ENCODE measurements at regions not wholly inside any gene's neighbourhood (a gene's known extent, or its start where the extent isn't known, plus 50 kb on each side); places are given as distances from the start of the nearest gene placed in this dataset.
"Not testable (repeated sequence)": the region's sequence is repeated elsewhere in the genome, so short reads cannot be mapped to it uniquely, and the experiment has no call there.

DNA sequence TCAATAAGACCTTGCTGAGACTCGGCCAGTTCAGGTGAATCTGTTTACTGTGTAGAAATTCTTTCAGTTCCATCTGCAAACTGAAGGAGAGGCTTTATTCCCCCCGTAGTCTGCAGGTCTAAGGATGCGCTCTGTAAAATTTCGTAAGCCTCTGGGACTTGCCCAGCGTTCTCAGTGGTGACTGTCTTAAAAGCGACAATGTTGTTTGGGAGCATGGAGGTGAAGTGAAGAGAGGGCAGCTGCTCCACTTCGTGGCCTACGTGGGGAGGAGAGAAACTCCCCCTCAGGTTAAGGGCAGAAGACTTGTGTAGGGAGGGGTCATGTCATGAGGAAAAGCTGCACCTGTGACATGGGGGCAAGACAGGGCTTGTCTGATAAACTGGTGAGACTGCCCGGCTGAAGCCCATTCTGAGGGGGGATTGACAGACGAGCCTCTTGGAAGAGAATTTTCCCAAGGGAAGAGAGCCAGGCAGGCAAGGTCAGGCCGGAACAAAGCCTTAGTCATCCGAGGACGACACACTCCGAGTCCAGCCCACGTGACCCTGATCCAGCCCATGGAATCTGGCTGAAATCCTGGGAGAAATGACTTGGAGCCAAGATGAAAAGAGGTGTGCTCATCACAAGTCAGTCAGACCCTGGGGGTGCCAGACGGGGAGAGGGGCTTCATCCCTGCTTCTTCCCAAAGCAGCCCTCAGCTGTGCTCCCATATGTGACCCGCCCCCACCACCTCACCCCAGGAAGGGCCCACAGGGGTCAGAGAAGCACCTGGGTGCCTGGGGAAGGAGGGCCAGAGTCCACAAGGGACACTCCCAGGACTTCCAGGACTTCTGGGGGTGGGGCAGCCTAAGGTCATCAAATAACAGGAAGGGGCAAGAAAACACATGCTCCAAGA is 88.5 kb upstream of the SH3BP4 start:
- no peak for DNase-seq (ENCODE audit: low spot score)

DNA sequence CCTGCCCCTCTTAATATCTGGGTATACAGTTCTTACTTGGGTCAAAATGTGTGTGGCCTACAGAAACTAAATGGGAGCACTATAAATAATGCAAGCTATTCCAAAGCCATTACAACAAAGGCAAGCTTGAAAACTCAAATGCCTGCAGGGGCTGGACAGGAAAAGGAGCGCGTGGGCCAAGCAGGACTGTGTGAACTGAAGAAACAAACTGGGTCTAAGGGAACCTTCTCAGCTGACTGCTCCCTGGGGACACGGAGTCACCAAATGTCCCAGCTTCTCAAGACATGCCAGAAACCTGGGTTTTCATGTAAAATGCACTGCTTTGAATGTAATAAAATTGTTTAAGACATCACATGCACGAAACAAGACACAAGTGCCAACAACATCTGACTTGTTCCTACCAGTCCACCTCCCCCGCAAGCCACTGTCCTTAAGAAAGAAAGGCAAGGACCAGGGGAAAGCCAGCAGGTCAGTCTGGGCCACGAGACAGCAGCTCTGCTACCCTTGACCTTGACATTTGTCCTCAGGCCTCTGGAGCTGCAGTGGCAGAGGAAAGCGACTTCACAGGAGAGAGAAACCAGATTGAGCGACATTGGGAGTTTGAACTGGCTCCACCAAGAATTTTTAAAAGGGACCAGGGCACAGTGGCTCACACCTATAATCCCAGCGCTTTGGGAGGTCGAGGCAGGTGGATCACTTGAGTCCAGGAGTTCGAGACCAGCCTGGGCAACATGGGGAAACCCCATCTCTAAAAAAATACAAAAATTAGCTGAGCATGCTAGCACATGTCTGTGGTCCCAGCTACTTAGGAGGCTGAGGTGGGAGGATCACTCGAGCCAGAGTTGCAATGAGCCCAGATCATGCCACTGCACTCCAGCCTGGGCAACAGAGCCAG is 89.7 kb upstream of the SH3BP4 start:
- no peak for DNase-seq (ENCODE audit: low spot score)

DNA sequence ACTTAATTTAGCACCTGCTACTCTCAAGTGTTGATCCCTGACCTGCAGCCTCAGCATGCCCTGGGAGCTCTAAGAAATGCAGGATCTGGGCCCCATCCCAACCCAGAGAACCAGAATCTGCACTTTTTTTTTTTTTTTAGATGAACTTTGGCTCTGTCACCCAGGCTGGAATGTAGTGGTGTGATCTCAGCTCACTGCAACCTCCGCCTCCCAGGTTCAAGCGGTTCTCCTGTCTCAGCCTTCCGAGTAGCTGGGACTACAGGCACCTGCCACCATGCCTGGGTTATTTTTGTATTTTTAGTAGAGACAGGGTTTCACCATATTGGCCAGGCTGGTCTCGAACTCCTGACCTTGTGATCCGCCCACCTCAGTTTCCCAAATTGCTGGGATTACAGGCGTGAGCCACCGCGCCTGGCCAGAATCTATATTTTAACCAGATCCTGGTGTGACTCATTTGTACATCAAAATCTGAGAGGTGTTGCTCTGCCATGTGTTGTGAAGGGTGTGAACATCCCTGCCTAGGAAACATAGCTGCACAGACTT is 92.4 kb upstream of the SH3BP4 start:
- not testable (repeated sequence) for DNase-seq (ENCODE audit: low spot score)

DNA sequence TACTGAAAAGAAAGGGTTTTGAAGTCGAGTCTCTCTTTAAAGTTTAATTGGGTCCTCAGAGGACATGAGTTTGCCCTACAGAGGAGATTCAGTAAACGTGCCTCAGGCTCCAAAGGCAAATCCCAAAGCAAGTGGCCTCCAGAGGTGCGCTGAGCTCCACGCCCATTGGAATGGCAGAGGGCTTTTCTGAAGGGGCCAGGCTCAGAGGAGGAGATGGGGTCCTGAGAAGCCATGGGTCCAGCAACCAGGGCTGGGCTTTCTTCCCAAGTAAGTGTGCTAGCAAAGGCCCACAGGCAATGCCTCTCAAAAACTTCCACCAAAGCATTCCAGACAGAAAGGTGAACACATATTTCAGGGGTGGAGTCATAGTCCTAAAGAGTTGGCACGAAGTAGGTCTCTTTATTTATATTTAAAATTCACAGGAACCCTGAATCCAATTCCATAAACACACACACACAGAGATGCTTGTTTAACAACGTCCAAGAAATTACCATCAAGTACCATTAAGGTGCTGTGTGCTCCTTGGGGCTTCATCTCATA is 93.0 kb upstream of the SH3BP4 start:
- DNase-seq (ENCODE audit: low spot score), result no peak

DNA sequence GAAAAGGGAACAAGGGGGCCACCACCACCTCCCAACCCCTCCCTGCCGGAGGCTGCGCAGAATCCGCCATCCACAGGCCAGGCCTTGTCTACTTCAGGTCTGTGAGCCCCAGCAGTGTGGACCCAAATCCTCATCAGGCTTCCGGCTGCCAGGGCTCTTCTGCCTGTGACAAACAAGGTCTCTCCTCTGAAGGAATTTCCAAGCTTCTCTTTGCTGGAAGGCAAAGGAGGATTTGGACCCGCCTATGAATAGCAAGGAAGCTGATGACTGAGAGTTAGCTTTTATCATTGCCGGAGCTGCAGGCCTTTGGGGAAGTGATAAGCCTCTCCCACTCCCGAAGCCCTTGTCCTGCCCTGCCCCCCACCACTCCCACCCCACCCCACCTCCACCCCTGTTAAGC is 93.7 kb upstream of the SH3BP4 start:
- no peak for DNase-seq (ENCODE audit: low spot score)

DNA sequence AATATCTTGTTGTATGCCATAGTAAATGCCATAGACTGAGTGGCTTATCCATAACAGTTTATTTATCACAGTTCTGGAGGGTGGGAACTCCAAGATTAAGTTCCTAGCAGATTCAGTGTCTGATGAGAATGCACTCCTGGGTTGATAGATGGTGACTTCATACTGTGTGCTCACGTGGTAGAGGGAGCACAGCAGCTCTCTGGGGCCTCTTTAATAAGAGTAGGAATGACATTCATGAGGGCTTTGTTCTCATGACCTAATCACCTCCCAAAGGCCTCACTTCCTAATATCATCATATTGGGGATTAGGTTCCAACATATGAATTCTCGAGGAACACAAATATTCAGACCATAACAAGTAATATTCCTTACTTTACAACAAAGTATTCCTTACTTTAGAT is 98.1 kb upstream of the SH3BP4 start:
- DNase-seq (ENCODE audit: low spot score), result no peak

DNA sequence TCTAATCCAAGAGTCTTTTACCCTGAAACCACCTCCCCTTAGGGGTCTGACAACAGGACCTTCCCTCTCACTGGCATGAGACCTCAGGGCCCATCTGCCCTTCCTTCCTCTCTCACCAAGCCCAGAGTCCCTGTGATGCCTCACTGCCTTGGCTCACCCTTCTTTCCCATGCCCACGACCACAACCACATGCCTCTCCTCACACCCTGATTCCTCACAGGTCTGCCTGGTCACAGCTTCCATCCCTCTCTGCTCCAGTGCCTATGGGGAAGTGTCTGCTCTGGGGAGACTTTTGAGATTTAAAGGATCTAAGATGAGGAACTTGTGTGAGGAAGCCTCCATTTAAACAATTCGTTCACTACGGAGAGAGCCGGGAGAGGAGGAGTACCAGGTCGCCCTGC is 98.9 kb upstream of the SH3BP4 start:
- DNase-seq (ENCODE audit: low spot score), result no peak

DNA sequence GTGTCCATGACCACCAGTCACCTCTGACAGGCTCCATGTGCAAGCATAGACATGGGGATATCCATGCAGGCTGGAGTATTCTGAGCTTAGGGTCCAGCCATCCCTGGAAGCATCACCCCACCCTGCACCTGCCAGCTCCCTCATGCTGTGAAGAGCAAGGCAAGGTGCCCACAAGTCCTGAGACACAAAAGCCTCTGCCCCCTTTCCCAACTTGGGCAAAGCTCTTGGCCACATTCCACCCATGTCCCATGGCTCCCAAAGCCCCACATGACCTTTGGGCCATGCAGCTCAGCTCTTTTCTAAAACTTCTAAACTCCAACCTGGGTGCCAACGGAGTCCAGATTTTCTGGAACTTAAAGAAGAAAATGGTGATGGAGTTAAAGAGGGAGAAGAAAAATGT is 99.8 kb upstream of the SH3BP4 start:
- no peak for DNase-seq (ENCODE audit: low spot score)

DNA sequence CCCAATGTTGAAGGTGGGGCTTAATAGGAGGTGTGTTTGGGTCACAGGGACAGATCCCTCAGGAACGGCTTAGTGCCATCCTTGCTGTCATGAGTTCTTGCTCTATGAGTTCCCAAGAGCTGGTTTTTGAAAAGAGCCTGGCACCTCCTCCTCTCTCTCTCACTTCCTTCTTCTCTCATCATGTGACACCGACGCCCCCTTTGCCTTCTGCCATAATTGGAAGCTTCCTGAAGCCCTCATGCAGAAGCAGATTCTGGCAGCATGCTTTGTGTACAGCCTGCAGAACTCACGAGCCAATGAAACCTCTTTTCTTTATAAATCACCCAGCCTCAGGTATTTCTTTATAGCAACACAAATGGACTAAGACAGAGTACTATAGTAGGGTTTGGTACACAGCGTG is 100.4 kb upstream of the SH3BP4 start:
- no peak for DNase-seq (ENCODE audit: low spot score)

DNA sequence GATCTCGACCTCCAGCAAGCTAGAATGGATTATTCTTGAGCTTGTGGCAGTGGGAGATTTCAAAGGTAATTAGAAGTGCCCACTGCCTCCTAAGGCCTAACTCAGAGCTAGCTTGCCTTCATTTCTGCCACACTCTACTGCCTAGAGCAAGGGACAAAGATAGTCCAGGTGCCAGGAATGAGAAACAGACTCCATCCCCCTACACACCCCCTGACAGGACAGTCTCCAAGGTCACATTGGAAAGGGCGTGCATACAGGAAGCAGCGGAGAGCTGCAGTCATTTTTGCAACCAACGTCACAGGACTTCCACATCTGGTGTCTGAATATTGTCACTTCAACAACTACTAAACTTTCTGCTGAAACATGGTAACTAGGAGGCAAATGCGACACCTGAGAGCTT is 101.0 kb upstream of the SH3BP4 start:
- DNase-seq (ENCODE audit: low spot score), result no peak

DNA sequence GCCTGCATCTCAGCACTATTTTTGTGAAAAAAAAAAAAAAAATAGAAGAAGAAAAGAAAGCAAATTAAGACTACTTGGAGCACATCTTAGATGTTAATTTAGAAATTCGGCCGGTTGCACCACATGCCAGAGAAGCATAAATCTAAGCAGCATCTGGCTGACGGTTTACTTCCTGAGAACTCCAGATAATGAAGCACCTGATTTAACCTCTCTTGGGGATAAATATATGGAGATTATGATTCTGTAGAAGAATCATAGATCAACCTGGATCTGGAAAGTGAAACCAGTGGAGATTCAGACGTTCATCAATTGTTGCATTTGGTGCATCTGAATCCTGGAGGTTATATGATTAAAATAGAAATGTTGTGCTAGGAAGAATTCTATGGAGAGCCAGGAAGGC is 102.1 kb upstream of the SH3BP4 start:
- DNase-seq (ENCODE audit: low spot score), result no peak

DNA sequence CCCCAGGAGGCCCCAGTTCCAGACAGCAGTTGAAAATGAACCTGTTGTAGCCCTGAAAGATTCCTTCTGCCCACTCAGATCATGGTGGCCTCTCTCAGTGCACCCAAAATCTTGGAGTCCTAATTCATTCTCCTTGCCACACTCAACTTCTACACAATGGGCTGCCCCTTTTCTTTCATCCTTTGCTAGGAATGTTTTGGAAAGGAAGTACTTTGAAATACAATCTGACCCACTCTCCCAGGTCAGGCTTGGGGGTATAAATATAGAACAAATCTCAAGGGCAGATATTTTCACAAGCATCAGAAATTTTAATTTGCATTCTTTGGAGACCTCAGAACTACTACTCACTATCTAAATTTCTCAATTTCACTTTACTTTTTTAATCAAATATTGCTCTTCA is 103.2 kb upstream of the SH3BP4 start:
- DNase-seq (ENCODE audit: low spot score), result no peak

DNA sequence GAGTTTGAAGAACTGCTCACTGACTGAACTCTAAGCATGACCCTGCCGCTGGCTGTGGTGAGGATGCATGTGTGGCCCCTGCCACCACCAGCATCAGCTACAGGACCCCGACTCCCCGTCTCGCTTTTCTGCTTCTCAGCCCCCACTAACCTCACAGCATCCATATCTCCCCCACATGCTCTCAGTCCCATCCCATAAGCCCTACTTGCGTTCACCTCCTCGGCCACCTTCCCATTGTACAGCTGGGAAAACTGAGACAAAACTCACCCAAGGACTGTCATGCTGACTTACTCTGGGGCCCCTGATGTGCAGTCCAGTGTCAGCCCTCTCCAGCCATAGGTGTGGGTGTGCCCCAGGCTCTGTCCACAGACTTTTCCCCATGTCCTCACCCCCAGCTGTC is 104.2 kb upstream of the SH3BP4 start:
- DNase-seq (ENCODE audit: low spot score), result no peak

DNA sequence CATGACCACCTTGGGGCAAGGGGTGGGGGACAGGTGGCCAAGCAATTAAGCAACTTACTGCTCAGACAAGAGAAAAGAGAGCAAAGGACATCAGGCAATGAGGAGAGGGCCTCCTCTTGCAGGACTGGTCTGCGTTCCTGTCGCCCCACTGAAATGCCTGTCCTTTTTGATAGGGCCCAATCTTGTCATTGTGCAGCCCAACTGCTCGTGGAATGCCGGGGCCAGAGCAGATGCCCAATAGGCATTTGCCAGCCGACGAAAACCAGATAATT is 104.5 kb upstream of the SH3BP4 start:
- DNase-seq (ENCODE audit: low spot score), result no peak

DNA sequence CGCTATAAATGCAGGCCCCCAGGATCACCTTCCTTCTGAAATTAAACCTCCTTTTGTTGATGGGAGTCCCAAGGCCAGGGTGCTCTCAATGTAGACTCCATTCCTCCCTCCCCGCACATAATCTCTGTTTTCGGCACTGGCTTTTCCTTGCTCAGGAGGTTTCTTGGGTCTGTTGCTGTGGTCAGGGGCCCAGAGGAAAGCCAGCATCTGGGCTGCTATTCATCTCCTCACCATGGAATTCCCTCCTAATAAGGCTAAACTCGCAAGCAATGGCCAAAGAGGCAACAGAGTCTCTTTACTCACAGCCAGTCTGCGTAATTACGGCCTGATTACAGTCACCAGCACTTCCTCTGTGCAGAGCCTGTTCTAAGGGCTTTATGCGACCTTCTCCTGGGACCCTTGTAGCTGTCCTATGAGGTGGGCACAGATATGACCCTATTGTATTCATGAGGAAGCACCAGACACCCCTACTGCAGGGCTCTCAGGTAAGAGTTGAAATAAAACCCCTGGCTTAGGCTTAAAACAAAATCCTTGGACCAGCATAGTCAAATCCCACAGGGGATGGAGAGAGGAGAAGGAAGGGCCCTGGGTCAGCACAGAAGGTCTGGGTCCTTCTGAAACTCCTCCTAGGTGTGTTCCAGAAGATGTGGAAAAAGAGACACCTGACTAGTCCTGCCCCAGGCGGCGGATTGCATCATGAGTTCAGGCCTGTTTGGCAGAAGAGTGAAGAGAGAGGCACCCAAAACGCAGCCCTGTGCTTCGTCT is 105.0 kb upstream of the SH3BP4 start:
- DNase-seq (ENCODE audit: low spot score), result no peak

DNA sequence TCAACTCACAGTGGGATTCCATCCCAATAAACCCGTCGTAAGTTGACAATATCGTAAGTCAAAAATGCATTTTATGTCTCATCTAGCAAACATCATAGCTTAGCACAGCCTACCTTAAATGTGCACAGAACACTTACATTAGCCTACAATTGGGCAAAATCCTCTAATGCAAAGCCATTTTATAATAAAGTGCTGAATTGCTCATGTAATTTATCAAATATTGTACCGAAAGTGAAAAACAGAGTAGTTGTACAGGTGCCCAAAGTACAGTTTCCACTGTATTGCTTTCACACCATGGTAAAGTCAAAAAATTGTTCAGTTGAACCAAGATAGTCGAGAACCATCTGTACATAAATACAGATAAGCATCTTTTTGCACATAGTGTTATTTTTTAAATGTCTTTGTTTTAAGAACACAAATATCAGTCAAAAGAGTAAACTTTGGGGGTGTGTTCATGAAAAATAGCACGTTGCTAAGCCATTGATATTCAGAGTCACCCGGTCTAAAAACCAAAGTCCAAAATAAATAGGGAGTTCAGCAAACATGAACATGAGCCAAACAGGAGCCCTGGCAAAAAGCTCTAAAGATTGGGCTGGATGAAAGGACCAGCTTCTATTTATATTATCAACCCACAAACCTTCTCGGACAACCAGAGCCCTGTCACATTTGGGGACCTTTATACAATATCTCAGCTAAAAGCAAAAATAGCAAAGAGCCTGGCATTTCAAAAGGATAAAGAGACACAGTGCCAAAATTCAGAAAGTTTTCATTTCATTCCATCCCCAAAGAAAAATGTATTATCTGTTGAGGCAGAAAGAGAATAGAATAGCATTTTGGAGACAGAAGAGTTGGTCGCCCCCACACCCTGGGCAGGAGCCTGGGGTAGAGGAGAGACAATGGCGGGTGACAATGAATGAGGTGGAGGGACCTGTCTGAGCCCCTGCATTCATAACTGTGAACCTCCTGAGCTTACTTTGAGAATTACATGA is 105.9 kb upstream of the SH3BP4 start:
- no peak for DNase-seq (ENCODE audit: low spot score)

DNA sequence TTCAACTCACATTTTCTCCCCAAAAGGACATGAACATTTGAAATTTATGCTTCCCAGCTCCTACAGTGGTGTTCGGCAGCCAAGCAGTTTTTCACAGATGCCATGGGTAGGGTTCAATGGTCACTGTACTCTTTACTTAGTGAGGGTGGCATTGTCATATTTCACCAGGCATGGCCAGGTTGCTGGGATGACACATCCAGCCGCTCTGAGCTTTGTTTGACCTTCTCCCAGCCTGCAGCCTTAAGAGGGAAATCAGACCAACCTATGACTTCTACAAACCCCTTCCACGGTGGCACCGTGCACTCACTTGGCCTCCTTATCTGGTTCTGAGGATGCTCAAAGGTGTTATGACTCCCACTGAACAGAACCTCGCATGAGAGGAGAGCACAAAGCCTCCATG is 108.4 kb upstream of the SH3BP4 start:
- no peak for DNase-seq (ENCODE audit: low spot score)

DNA sequence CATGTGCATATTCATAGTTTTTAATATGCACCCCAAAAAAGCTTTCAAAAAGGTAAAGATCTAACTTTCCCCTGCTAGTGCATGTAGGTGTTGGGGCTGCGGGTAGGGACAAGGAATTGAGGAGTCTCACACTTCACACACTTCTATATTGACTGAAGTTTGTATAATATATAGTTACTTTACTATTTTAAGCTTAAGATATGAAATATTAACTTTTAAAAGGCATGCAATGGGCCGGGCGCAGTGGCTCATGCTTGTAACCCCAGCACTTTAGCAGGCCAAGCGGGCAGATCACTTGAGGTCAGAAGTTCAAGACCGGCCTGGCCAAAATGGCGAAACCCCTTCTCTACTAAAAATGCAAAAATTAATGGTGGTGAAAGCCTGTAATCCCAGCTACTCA is 109.1 kb upstream of the SH3BP4 start:
- no peak for DNase-seq (ENCODE audit: low spot score)

DNA sequence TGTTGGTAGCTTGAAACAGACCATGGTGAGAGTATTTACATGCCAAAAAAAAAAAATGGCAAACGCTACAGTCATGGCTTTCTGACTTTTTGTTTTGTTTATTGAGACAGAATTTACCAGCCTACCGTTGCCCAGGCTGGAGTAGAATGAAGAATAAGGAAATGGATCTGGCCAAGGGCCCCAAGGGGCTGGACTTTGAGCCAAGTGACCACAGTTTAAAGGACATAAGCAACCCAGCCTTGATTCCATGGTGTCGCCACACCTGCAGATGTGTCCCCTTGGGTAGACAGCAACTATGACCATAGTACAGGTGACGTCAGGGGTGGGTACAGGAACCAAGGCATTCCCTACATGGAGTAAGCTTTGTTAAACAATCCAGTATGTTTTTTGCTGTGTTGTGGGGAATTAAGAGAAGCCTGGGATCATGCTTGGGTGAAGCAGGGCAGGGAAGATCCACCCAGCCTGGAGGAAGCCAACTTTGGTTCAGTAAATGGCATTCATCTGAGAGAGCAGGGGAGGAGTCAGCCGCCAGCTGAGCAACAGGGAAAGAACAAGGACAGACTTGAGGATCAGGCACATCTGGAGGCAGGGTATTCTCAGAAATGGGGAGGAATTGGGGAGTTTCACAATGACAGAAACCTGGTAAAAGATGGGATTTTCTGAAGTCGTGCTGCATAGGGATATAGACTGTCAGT is 110.3 kb upstream of the SH3BP4 start:
- DNase-seq (ENCODE audit: low spot score), result no peak

DNA sequence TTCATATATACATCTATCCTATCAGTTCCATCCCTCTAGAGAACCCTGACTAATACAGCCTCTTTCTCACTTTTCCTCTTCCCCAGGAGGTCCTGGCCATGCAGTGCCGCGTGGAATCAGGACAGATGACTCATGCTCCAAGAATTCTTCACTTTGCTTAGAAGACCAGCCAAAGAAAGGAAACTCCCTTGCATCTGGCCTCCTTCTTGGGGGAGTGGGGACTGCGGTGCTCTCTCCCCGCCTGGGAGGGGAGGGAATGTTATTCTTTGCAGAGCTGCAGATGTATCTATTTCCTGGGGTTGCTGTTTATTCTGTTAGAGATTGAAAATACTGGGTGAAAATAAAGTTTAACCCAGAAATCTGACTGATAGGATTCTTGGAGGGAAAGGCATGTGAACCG is 111.5 kb upstream of the SH3BP4 start:
- DNase-seq (ENCODE audit: low spot score), result no peak

Data from mesenteric fat pad (tissue), 1 donor.